Adrenal gland (tissue), 9 donors: ENCODE measurements at regions not wholly inside any gene's neighbourhood (a gene's known extent, or its start where the extent isn't known, plus 50 kb on each side); places are given as distances from the start of the nearest gene placed in this dataset.

Experiments
- DNase-seq, 7 donors: peaks; one replicate each; pipeline ENCODE4 v3.0.0-alpha.2; 2019 to 2020
- H3K27ac ChIP-seq, 5 donors: fragments of 200-600 bp; sonication (generic) in 4 of 5; 1 replicate in 3 of 5; 2 replicates in 2 of 5; pipeline versions ENCODE4 v1.5.1 to v1.8.0; 2016 to 2020; ENCODE audit warnings: mild to moderate bottlenecking in 1 of 5
- H3K27me3 ChIP-seq: fragments of 200-600 bp; 2 replicates; pipeline ENCODE4 v1.8.0; 2021
- H3K36me3 ChIP-seq, 2 donors: fragments of 200-600 bp; replicated peaks in 1 of 2; 1 replicate in 1 of 2; 2 replicates in 1 of 2; pipeline versions ENCODE4 v1.5.1 to v1.8.0; 2018 to 2022
- H3K4me1 ChIP-seq, 2 donors: fragments of 200-600 bp; replicated peaks in 1 of 2; 1 replicate in 1 of 2; 2 replicates in 1 of 2; pipeline versions ENCODE4 v1.5.1 to v1.8.0; 2018 to 2021
- H3K4me3 ChIP-seq, 4 donors: fragments of 200-600 bp; sonication (generic) in 3 of 4; one replicate each; pipeline ENCODE4 v1.5.1; 2016 to 2018
- H3K9me3 ChIP-seq, 3 donors: fragments of 200-600 bp; sonication (generic) in 1 of 3; replicated peaks in 1 of 3; 1 replicate in 2 of 3; 2 replicates in 1 of 3; pipeline versions ENCODE4 v1.5.1 to v1.8.0; 2016 to 2021
- CTCF ChIP-seq, 6 experiments: fragments of 450-650 bp in 4 of 6; fragments of 200-600 bp in 2 of 6; sonication (generic) in 1 of 6; IDR thresholded peaks; 1 replicate in 5 of 6; 2 replicates in 1 of 6; pipeline versions ENCODE4 v1.5.1 to v1.8.0; 2016 to 2021; ENCODE audit warnings: antibody characterized with exemption in 6 of 6, mild to moderate bottlenecking in 2 of 6, moderate library complexity in 1 of 6
- POLR2A ChIP-seq, 2 donors: fragments of 450-650 bp; IDR thresholded peaks; one replicate each; pipeline ENCODE4 v1.6.1; 2017; ENCODE audit warnings: antibody characterized with exemption in 2 of 2, mild to moderate bottlenecking in 2 of 2, moderate library complexity in 1 of 2
- WGBS, 4 donors: extraction: QIAGEN DNeasy Blood & Tissue Kit in 2 of 4; methylation state at CpG; one replicate each; pipeline versions ENCODE4 v1.1.5 to v1.1.7; 2013 to 2017; 5-methylcytosine and 5-hydroxymethylcytosine counted together
- intact Hi-C, 2 donors: fragments of 100-400 bp; cut with DNase I; formaldehyde crosslinking; loops; one replicate each; pipeline versions ENCODE4 v1.14.1 to v1.15.0; 2022 to 2023
- donor health status: healthy with polysubstance abuse.
- donor health status: Bipolar disorder and iron deficiency.
- donor health status: DM: yes; HTN: yes; CAD: no.
- donor health status: DM: no; HTN: no; CAD: no.
- donor health status: DM: no; HTN: no; CAD: no.

GRCh38 chr3:150179330-150179729, 208.6 kb upstream of the PFN2 start:
- WGBS, 4 donors, result 88 to 100% (median 90%) methylated on average over 1 of the region's 1 CpG
- H3K9me3 ChIP-seq, result no peaks in the 10 kb centered on the region
- intact Hi-C loops, result no loop called here
- H3K4me1 ChIP-seq, result peaks cover 0 to 9% of the 10 kb centered on the region in 2 donors
- DNase-seq, result no peak
- H3K27ac ChIP-seq, result no peak overlapping the region
- H3K27me3 ChIP-seq, result no peaks in the 10 kb centered on the region
- TF ChIP-seq POLR2A (IDR thresholded peaks at IDR 0.05) (no peak), CTCF (IDR thresholded peaks at IDR 0.05) (no peak)
- H3K4me3 ChIP-seq, result no peak overlapping the region
- no peaks in the 10 kb centered on the region for H3K36me3 ChIP-seq

GRCh38 chr3:150177673-150178381, 207.1 kb upstream of the PFN2 start:
- intact Hi-C loops, result no loop called here
- 76 to 90% (median 85%) methylated on average over 4 of the region's 4 CpGs for WGBS, 4 donors
- TF ChIP-seq CTCF (IDR thresholded peaks at IDR 0.05), result no peak
- no peak for TF ChIP-seq POLR2A (IDR thresholded peaks at IDR 0.05)

GRCh38 chr3:150174179-150174578, 203.5 kb upstream of the PFN2 start:
- DNase-seq, result no peak
- intact Hi-C loops, result no loop called here
- H3K27ac ChIP-seq, result no peak overlapping the region
- H3K4me1 ChIP-seq, result peaks cover 0 to 4% of the 10 kb centered on the region in 2 donors
- no peaks in the 10 kb centered on the region for H3K36me3 ChIP-seq
- 82 to 100% (median 96%) methylated on average over 1 of the region's 1 CpG for WGBS, 4 donors
- H3K9me3 ChIP-seq, result no peaks in the 10 kb centered on the region
- H3K4me3 ChIP-seq, result no peak overlapping the region
- no peaks in the 10 kb centered on the region for H3K27me3 ChIP-seq
- TF ChIP-seq POLR2A (IDR thresholded peaks at IDR 0.05) (no peak), CTCF (IDR thresholded peaks at IDR 0.05) (no peak)

More at GRCh38 chr3:150177673-150178381, 207.1 kb upstream of the PFN2 start:
- DNase-seq, result no peak
- Histone ChIP-seq H3K9me3 (no peaks in the 10 kb centered on the region), H3K27ac (no peak overlapping the region), H3K4me1 (no peaks in the 10 kb centered on the region), H3K4me3 (no peak overlapping the region), H3K36me3 (no peaks in the 10 kb centered on the region), H3K27me3 (no peaks in the 10 kb centered on the region)

- Histone ChIP-seq H3K36me3 (no peaks in the 10 kb centered on the region), H3K27me3 (no peaks in the 10 kb centered on the region), H3K27ac (no peak overlapping the region), H3K4me1 (peaks cover 5 to 8% of the 10 kb centered on the region in 2 donors), H3K9me3 (no peaks in the 10 kb centered on the region), H3K4me3 (no peak overlapping the region)
- TF ChIP-seq POLR2A (IDR thresholded peaks at IDR 0.05), result no peak
- intact Hi-C loops, result no loop called here
- DNase-seq, result no peak
- 64 to 83% (median 78%) methylated on average over 1 to 2 of the region's 2 CpGs for WGBS, 4 donors
Measured at GRCh38 chr3:150172356-150172755, 201.7 kb upstream of the PFN2 start.
